Midbrain (tissue), 1 donor: ENCODE measurements at regions not wholly inside any gene's neighbourhood (a gene's known extent, or its start where the extent isn't known, plus 50 kb on each side); places are given as distances from the start of the nearest gene placed in this dataset.
"Not testable (repeated sequence)": the region's sequence is repeated elsewhere in the genome, so short reads cannot be mapped to it uniquely, and the experiment has no call there.

ENCODE experiments used
- DNase-seq: peaks from one replicate; lab custom pipeline; 2025; lab: John Stamatoyannopoulos, UW

DNA sequence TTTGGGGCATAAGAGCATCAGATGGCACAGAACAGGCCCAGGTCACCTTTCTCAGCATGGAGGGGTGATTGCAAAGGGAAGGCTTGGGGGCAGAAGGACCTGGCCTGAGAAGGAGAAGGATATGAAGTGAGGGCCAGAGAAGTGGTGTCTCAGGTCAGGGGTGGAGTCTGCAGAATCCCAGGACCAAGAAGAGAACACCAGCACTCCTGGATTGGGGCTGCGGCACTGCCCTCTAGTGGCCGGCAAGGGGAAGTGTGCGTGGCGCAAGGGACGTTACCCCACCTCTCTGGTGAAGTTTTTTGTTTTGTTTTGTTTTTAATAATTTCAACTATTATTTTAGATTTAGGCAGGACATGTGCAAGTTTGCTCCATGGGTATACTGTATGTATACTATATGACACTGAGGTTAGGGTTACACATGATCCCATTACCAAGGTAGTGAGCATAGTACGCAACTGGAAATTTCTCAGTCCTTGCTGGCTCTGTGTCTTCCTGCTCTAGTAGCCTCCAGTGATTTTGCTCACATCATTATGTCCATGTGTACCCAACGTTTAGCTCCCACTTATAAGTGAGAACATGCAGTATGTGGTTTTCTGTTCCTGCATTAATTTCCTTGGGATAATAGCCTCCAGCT, 1548.6 kb downstream of the EFNA5 start:
- no peak for DNase-seq

DNA sequence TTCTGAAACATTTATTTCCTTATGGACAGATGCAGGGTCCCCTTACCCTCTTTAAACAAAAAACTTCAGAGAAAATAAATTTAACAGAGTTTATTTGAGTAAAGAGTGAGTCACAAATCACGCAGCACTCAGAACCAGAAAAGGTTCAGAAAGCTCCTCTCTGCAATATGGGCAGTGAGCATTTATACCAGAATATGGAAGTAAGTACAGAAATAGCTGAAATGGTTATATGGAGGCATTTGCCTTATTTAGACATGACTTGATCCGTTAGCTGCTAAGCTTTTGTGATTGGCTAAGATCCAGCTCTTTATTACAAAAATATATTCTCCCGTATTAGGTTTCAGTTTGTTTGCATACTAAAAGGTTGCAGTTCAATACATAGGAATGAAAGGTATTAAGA, 1554.1 kb downstream of the EFNA5 start:
- DNase-seq = no peak

DNA sequence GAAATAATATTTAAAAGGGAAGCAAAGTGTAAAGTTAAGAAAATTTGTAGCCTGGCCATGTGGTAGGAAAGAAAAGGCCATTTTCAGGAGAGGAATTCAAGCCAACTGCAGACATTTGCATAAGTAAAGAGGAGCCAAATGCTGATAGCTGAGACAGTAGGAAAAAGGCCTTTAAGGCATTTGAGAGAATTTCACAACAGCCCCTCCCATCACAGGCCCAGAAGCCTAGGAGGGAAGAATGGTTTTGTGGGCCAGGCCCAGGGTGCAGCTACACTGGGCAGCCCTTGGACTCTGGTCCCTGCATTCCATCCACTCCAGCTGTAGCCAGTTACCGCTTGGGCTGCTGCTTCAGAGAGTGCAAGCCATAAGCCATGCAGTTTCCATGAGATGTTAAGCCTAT, 1556.8 kb downstream of the EFNA5 start:
- no peak for DNase-seq

DNA sequence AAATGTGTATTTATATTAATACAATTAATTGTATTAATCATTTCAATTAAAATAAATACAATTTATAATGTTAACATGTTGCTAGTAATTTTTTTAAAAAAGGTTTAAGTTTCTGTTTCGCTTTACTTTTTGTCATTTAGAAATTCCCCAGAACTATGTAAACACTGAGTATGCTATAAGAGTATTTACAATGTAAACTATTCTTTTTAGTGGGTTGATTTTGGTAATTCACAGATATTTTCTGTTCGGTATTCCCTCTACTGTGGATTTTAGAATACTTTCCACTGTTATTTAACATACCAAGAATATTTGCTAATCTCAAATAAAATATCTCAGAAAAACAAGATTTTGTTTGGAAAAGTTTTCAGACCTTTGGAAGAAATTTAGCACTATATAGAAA, 1564.4 kb downstream of the EFNA5 start:
- no peak for DNase-seq

DNA sequence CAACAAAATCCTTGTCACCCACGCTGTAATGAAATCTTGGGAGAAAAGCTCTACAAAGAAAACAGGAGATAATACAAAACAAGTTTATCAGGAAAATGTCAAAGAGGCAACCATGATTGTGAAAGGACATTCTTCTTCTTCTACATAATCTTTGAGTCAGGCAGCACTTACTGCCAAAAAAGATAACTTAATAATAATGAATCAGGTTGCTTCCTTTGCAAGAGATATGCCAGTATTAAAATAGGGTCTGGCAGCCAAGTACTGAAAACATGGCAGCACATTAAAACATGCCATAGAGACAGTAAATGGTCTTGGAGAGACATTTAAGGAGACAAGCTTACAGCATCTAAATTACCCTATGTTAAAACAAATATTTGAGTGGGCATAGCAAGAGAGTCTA, 1573.4 kb downstream of the EFNA5 start:
- DNase-seq = no peak

DNA sequence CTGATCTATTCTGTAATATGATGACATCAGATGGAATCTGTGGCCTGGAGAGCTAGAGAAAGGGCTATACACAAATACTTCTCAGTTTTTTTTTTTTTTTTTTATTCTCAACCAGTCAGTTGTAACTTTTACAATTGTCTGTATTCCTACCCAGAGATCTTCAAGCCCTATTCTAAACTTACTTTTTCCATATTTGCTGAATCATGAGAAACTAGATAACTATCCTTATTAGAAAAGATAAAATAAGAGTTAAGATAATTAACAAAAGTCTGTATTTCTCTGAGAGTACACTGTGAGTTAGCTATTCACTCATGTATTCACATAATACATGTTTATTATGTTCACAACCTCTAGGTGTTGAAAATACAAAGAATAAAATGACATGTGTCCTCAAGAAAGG, 1575.9 kb downstream of the EFNA5 start:
- DNase-seq = no peak

DNA sequence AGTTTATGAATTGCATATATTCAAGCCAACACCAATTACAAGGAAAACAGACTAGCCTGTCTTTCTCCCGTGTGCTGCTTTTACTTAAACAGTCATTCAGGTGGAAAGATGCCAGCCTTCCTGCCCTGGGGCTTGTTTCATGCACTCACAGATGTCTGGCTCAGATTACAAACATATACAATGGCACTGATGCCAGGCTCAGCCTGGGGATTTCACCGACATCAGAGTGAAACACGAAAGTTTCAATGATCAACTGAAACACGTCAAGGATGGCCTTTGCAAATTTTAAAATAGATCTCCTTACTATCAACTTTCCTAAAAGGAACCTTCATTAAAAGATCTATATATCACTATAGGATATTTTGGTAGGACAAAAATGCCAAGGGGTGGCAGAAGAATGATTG, 1576.5 kb downstream of the EFNA5 start:
- no peak for DNase-seq

DNA sequence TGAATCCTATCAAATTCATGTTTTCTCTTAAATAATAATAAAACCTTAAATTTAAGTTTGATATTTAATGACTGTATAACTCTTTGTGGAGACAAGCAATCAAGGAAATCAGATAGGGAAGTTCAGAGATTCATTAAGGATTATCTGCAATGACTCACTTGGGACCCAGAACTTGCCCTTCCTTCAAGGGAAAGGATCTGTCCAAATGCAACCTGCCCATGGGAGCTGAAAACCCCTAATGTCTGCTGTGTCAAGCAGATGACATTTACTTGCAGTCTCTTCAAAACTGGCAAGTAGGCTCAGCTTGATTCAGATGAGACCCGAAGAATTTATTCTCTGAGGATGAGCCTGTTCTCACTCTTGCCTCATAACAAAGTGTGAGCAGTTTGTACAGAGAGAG, 1577.6 kb downstream of the EFNA5 start:
- no peak for DNase-seq

DNA sequence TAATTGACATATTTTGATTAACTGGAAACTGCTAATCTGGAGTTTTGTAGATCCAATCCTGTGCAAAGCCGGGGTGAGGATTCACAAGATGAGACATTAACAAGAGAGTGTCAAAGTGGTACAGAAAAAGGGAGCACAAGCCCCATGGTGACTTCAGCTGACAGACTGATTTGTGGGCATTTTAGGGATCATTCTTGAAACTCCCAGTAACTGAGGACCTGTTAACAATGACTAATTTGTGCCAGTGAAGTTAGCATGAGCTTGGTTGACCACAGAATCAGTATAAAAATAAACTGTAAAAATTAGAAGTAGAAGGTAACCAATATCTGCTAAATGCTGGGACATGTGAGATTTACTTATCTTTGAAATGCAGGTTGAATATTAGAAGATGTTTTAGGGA, 1578.3 kb downstream of the EFNA5 start:
- DNase-seq = no peak

DNA sequence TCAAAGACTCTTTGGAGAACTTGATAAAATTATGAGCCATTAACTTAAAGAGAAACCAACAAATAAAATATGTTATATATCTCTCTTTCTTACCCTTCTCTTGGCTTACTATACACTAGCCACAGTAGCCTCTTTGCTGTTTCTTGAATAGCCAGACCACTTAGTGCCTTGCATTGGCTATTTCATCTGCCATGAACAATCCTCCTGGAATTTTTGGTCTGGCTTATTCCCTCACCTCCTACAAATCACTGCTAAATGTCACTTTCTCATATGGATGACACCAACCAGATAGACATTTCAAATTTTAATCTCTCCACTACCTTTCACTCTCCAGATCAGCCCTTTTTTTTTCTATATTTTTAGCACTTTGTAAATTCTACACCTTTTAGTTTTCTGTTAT, 1581.7 kb downstream of the EFNA5 start:
- no peak for DNase-seq

DNA sequence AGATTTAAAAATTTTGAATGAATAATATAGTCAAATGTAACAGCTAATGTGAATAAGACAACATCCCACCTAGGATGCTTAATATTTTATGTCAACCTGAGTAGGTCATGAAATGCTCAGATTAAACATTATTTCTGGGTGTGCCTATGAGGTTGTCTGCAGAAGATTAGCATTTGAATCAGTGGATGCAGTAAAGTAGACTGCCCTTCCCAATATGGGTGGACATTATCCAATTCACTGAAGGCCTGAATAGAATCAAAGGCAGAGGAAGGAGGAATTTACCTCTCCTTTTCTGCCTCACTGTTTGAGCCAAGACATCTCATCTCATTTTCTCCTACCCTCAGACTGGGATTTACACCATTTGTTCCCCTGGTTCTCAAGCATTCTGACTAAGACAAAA, 1582.3 kb downstream of the EFNA5 start:
- DNase-seq = no peak

DNA sequence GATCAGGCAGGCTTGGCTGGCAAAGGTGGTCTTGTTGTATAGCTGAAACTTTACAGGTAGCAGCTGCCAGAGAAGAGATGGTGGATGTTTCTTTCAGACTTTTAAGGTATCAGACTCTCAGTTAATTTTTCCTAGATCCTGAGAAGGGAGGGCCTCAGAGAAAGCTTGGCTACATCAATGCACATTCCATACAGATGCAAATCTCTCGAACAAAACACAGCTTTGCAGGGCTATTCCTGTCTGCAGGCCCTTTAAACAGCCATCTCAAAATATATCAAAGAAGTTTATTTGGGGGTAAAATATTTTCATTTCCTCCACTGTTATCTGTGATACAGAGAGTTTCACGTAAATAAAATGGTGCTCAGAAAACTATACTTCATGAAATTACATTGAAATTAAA, 1584.4 kb downstream of the EFNA5 start:
- DNase-seq = no peak

DNA sequence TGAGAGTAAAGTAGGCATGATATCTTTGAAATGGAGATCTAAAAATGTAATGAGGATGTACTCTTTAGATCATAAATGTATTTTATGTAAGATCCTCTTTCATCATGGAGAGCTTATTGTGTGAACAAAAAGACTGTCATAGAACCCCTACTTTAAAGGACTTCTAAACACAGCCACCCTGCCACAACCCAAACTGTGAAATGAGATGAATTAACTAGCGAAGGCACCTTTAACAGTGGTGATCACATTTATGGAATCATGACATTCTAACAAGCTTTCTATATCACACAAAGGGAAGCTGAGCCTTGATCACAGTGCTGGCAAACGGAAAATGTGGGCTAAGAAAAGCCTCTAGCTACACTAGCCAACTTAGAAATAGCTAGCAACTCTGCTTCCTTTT, 1585.2 kb downstream of the EFNA5 start:
- no peak for DNase-seq

DNA sequence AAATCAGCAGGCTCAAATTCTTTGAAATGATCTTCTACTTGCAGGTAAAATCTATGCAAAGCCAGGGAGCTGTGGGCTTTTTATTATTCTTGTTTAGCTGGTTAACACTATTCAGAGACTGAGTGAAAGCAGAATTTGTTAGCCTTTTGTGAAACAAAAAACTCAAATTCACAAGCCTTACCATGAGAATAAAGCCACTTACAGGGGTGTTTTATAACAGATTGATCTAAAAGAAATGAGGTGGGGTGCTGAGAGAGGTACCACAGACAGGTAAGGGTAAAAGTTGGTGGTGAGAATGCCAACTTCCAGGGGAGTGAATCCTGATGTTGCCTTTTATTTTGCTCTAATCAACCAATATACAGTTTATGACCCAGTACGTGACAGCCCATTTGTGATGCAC, 1585.6 kb downstream of the EFNA5 start:
- no peak for DNase-seq

DNA sequence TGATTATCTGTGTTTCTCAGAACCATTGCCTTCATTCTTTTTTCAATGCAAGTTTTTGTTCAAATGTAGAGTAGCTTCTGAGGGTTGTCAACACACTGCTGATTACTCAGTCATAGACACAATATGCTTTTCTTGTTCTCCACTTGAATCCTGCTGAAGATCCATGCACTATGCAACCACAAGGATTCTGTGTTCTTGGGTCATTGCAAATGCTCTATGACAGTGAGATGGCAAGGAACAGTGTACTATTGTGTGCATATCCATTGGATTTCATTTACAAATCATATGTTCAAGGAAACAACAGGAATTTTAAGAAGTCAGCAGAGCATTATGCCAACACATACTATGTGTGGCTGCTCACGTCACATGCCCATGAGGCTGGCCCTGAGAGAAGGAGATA, 1590.2 kb downstream of the EFNA5 start:
- DNase-seq = no peak

DNA sequence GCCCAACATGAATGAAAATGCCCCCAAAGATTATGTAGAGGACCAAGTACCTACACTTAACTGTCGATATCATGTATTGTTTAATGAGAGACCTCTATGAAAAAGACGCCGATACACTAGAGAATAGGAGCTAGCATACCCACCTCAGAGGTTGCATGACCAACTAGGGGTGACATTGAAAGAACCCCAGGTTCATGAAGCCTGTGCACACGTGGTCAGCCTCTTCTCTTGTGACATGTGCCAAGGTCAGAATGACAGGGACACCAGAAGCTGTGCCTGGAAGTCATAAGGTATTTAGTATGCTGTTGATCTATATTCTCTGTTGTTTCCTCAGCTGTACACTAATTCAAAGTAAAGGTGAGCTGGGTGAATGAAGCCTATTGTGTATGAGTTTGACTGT, 1594.1 kb downstream of the EFNA5 start:
- no peak for DNase-seq

DNA sequence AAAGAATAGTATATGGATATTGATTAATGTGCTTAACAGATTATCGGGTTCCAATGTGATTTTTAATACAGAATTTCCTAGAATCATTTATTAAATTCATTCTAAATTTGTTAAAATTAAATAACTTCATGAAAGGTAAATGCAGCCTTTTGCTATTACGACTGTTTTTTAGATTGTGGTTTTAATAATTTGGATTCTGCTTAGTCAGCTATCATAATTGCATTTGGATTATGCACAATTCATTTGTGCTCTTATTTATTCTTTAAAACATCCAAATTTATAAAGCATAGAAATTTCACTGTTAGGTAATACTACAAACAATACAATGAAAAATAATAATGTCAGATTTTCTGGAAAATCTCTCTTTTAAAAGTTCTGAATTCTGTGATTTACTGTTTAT, 1598.5 kb downstream of the EFNA5 start:
- no peak for DNase-seq

DNA sequence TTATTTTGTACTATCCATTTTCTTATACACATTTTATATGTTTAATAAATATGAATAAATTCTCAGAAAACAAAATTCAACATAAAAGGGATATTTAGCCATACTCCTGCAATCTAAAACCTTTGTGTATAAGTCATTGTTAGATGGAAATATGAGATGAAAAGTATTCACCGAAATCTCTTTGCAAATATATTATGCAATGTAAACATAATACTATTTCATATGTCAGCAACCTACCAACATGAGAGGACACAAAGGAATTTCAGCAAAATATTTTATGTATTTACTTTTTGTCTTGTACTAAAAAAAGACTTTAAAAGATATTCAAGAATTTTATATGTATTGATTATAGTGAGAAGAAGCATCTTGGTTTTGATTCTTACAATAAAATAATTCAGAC, 1623.4 kb downstream of the EFNA5 start:
- DNase-seq = no peak

DNA sequence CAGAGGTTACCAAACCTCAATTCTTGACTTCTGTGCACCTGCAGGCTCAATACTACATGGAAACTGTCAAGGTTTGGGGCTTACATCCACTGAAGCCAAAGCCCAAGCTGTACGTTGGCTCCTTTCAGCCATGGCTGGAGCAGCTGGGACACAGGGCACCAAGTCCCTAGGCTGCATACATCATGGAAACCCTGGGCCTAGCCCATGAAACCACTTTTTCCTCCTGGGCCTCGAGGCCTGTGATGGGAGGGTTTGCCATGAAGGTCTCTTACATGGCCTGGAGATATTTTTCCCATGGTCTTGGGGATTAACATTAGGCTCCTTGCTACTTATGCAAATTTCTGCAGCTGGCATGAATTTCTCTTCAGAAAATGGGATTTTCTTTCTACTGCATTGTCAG, 1638.7 kb downstream of the EFNA5 start:
- not testable (repeated sequence) for DNase-seq

DNA sequence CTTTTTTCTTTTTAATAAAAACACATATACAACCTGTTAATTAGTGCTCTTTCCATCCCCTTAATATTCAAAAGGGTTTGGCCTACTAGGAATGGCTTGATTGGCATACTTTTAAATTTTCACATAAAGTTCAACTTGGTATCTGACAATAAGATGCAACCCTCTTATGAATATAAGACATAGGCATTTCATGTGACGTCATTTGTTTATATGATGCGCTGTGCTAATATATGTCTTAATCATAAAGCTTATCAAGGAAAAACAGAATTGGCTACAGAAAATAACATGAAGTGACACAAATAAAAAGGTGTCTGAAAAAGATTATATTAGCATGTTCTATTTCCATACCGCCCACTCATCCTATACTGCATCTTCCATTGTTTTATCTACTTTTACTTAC, 1642.4 kb downstream of the EFNA5 start:
- DNase-seq = no peak

DNA sequence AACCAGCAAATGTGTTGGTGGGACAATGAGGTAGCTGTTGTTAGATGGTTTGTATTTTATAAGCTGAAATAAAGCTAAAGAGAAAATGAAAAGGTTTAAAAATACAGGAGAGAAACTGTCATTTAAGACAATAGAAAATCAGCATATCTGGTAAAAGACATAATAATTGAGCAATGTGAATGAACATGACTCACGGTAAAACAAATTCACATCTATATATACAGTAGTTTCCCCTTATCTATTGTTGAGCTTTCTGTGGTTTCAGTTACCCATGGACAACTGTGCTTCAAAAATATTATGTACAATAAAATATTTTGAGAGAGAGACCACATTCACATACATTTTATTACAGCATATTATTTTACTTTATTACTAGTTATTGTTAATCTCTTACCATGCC, 1649.8 kb downstream of the EFNA5 start:
- no peak for DNase-seq

DNA sequence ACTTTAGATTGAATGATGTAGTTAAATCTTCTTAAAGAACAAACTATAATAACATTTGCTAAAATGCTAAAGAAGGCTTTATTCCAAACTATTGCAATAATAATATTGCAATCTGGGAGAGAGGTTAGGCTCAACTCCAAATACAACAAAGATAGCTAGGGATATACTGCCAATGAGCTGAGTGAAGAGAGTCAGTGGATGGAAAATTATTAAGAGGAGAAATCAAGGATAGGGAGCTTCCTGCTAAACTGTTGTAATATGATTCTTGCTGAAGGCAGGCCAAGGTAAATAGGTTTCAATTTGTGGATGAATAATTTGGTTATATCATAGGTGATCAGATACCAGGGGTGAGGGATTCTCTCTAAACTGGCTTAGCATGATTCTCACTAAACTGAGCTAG, 1651.5 kb downstream of the EFNA5 start:
- DNase-seq = no peak

DNA sequence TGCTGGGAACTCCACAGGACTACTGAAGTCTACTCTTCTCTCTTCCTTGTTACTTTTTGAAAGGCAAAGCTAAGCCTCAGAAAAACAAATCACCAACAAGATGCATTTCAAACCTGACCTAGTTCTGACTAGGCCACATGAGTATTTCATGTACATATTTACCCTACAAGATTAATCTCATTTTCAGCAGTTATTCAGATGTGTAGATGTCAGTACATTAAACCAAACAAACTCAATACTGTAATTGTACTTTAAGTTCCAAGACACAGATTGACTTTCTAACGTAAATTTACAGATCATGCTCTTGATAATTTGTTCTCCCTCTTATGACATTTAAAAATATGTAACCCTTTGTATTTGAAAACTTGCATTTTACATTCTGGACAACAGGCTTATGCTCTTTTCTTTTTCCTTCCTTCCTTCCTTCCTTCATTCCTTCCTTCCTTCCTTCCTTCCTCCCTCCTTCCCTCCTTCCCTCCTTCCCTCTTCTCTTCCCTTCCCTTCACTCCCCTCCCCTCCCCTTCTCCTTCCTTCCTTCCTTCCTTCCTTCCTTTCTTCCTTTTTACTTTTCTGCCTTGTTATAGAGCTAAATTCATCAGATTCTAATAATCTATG, 1653.4 kb downstream of the EFNA5 start:
- DNase-seq = no peak

DNA sequence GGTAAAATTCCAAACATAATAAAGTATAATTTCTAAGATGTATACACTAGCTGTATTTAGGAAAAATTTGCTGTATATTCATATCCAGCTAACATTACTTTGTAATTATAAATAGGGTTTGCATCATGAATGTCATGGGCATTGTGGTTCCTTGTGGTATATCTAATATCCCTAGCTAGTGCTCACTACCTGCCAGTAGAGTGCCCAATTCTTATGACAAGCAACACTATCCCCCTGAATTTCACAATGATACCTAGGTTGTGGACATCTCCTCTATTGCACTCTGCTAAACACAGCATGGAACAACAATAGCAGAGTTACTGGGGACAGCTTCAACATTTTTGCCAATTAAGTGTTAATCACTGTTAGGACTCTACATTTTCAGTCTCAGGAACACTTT, 1656.5 kb downstream of the EFNA5 start:
- DNase-seq = no peak
